NCI-H748 (cell line): ENCODE measurements at regions not wholly inside any gene's neighbourhood (a gene's known extent, or its start where the extent isn't known, plus 50 kb on each side); places are given as distances from the start of the nearest gene placed in this dataset.
"Not testable (repeated sequence)": the region's sequence is repeated elsewhere in the genome, so short reads cannot be mapped to it uniquely, and the experiment has no call there.

Experiments used
- DNase-seq: peaks from one replicate; lab custom pipeline; 2025; ENCODE audit not compliant: unreplicated experiment; lab: John Stamatoyannopoulos, UW

DNA sequence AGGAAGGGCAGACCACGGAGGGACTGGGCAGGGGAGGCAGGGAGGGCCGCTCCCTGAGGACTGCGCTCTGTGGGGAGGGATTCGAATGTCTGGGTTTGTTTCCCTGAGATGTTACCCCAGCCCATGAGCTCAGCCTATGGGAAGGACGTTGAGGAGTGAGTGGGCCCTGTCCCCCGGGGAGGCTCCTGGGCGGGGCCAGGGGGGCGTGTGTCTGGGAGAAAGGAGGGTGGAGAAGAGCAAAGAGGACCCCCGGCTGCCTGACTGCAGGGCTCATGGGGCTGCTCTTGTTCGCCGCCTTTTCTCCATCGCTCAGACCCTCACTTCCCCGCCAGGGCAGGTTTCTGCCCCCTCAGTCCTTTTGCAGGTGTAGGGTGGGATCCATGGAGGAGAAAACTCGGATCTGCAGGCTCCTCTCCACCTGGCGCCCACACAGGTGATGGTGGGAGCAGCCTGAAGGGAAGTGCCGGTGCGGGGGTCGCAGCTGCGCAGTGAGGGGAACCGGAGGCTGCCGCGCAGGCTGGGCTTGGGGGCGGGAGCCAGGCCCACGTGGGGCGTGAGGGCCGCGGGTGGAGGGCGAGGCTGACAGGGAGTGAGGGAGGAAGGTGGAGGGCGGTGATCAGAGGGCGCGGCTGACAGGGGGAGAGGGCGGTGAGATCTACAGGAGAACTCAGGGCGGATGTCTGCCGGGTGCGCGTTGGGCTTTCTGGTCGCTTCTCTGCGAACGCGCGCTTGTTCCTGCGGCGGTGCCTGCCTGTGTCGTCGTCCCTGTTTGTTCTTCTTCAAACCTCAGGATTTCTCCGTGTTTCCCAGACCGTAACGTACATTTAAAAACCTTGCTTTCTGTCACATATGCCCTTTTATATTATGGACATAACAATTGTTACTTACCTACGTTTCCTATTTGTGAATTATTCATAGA lies 198.2 kb upstream of the NPAP1 start:
- not testable (repeated sequence) for DNase-seq

DNA sequence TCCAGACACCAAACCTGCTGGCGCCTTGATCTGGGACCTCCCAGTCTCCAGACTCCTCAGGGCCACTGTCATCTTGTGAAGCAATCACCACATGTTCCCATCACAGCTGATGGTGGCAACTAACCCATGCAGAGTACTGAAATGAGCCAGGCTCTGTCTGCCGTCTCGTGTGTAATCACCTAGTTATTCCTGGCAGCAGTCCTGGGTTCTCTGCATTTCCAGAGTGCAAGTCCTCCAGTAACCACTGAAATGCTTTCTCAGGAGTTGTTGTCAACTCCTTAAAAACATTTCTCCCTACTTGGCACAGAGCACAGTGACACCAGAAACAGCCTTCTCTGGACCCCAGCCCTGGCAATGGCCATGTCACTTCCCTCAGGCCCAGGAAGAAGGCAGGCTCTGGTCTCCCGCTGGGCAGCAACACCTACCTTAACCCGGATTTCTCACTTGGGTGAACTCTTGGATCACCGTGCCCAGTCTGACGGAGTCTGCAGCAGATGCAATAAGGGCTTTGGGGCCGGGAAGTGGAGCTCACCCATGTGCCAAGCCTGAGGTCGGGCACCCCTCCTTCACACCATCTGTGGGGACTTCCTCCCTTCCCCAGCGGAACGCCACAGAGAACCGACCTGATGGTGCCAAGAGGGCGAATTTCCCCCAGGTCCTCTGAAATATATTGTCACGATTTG lies 189.5 kb upstream of the NPAP1 start:
- not testable (repeated sequence) for DNase-seq

DNA sequence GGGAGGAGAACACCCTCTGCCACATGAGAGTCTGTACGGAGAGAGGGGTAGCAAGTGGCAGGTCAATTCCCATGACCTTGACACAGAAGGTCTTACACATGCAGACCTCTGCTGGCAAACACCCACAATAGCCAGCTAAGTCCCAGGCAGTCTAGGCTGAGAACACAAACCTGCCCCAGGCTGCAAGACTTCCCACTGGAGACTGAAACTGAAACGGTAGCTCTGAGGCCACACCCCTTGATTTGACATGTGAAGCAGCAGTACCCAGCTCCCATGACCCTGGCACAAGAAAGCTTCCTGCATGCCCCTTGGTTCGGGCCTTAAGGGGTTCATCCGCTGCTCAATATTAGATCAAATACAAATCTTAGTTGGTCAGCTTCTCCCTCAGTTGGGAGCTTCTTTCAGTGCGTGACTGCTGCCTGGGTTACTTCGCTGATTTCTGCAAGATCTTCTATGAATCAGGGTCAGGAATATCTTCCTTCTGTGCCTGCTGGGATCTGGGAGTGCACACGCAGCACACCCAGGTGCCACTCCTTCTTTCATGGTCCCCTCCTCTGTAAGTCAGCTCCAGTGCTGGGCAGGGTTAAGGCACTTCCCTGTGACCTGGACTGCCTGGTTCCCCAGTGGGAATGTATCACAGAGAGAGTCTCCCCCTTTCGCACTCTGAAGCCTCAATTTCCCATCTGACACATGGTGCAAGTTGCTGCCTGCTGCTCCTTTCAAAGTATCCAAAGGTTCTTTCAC lies 187.2 kb upstream of the NPAP1 start:
- not testable (repeated sequence) for DNase-seq

DNA sequence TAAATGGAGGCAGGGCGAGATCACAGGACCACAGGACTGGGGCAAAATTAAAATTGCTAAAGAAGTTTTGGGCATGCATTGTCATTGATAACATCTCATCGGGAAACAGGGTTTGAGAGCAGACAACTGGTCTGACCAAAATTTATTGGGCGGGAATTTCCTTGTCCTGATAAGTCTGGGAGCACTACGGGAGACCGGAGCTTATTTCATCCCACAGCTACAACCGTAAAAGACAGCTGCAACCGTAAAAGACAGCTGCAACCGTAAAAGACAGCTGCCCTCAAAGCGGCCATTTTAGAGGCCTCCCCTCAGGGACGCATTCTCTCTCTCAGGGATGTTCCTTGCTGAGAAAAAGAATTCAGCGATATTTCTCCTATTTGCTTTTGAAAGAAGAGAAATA lies 170.4 kb upstream of the NPAP1 start:
- DNase-seq: not testable (repeated sequence)

DNA sequence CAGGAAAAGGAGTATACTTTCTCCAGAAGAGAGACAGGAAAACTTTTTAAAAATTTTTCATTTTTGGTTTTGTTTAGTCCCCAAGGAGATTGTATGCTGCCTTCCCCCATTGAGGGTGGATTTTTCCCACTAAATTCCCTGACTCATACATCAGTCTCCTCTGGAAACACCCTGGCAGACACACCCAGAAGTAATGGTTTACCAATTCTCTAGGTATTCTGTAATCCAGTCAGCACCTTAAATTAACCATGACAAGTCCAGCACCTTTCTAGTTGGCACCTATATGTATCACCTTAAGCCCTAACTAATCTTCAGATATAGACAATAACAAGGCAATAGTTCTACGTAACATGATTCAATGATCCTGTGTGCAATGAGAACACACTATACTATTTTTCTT lies 165.9 kb upstream of the NPAP1 start:
- DNase-seq: not testable (repeated sequence)

DNA sequence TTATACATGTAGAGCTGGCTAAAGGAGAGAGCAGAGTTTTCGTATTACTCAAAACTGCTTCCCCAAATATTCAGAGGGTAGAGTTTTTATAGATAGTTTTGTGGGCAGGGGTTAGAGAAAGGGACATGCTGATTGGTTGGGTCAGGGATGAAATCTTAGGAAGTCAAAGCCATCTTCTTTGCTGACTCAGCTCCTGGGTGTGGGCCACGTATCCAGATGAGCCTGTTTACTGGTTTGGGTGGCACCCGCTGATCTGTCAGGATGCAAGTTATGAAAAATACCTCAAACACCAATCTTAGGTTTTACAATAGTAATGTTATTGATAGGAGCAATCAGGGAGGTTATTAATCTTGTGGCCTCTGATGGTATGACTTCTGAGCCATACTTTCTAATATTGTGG lies 164.0 kb upstream of the NPAP1 start:
- DNase-seq: not testable (repeated sequence)

DNA sequence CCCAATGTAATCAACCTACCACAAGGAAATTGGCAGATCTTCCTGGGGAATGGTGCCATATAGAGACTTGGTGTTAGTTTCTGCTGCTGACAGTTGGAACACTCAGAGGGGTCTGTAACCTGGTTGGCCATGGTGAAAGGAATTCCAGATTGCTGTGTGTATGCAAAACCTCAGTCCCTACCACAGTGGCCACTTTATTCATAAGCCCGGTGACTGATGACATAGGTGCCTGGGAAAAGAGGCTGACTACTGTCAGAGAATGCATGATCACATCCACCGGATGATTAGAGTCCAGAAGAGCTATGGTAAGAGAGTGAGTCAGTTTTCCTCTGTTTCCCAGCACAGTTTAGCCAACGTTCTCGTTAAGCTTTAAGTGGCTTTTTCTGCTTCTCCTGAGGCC lies 156.8 kb upstream of the NPAP1 start:
- DNase-seq: not testable (repeated sequence)

DNA sequence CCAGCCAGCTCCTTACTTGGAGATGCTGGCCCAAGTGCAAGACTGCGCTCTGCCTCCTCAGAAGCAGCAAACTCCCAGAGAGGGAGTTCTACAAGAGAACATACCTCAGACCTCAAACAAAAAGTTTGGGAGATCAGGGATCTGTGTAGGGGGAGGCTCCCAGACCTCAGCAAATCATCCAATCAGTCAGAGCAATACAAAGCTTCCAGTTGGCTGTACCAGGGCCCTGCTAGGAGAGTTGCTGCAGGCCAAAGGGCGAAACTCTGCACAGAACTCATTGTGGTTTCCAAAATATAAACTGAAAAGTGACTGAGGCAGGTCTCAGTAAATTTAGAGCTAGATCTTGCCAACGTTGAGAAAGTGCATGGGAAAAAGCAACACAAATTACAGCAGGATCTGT lies 144.3 kb upstream of the NPAP1 start:
- not testable (repeated sequence) for DNase-seq

DNA sequence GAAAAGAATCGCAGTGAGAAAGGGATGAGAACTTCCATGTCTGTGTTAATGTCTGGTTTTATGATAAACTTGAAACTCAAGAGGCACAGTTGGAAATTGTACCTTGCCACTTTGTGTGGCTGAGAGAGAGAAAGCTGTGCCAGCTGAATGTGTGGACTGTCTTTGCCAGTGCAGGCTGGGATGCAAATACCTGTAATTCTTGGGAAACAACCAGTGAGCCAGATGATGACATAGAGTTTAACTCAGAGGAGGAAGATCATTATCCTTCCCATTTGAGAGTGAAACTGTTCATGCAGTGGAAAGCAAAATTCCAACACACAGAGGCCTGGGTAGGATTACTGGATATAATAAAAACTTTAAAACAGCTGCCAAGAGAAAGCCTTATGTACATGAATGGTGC lies 141.5 kb upstream of the NPAP1 start:
- DNase-seq: not testable (repeated sequence)

DNA sequence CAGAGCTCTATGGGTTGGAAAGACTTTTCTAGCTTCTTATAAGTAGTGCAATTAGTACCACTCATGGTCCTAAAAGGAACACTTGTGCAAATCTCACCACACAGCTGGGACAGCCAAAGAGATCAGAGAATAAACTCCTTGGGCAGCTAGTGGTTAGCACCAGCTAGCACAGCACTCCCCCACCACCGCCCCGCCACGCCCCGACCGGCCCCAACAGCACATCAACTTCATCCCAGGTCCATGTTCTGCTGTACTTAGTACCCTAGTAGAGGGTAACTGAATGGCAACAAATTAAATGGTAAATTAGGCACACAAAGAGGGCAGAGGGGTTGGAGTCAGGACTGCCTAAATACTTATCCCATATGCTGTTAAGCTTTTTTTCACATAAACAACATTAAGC lies 118.3 kb upstream of the NPAP1 start:
- not testable (repeated sequence) for DNase-seq

DNA sequence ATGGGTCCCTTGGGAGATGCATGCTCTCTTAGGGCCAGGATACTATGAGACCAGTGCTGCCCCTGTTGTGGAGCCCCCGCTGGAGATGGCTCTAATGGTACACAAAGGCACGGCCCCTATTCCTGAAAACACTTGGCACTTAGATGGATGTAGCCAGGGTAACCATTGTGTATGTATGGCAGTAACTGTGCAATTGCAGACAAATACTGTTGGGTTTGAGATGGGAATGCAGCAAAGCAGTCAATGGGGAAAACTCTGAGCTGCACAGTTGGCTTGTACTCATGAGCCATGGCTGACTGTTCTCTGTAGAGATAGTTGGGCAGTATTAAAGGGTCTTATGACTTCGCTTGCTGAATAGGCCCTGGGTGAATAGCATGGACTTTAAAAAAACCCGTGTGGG lies 67.9 kb upstream of the NPAP1 start:
- DNase-seq: no peak

DNA sequence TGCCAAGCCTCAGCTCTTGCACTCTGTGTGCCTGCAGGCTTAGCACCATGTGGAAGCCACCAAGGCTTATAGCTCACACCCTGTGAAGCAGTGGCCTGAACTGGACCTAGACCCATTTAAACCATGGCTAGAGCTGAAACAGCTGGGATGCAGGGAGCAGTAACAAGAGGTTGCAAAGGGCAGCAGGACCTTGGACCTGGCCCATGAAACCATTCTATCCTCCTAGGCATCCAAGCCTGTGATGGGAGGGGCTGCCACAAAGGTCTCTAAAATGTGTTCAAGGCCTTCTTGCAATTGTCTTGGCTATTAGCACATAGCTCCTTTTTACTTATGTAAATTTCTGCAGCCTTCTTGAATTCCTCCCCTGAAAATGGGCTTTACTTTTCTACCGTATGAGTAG lies 57.9 kb upstream of the NPAP1 start:
- no peak for DNase-seq

DNA sequence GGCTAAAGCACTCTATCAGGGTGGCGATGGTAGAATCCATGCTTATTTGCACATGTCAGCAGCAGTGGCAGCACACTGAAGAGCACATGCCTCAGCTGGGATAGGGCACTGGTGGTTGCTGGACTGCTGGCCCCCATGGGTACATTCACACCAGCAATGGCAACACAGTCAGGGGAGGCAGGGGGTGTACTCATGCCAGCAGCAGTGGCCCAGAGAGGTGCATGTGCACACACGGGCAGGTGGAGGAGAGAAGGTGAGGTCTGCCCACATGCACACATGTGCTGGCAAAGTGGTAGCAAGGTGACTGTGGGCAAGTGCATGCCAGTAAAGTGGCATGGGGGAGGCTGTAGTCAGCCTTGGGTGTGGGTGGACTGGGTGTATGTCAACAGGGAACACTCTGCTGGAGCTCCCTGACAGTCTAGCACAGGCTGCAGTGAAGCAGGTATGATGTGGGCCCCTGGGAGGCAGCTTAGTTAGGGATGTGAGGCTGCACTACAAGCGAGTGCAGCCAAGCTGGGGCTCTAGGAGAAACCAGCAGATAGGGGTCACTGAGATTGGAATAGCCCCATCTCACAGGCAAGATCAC lies 53.9 kb upstream of the NPAP1 start:
- DNase-seq: no peak
